ENCODE measurements at regions not wholly inside any gene's neighbourhood (a gene's known extent, or its start where the extent isn't known, plus 50 kb on each side); places are given as distances from the start of the nearest gene placed in this dataset.

DNA sequence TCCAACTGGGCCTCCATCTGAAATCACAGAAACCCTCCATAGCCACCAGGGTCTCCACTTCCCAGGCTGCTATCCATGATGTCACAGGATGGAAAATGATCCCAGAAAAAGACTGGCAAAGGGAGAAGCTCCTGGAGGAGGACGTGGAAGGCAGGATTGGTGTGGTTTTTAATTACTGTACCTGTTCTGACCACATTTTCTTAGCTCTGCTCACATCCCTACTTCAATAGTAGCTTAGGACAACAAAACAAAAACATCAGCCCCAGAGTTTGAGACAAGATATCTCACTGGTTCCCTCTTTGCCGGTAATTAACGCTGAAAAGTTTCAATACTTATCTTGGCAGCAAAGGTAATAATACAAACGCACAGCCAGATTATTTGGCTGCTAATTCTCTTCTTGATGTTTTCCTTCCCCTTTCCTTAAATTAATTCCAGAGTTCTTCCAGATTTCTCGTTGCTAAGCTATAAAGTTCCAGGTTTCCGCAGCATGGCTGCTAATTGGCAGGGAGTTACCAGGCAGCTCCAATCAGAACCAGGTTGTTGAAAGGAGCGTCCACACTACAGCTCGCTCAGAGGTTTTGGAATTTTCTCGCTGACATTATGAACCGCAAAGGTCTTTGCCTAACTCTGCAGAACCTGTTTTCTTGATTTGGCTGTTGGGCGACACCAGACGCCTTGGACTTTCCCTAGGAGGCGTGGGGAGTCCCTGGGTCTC is 263.4 kb downstream of the MRTFB start:
- DNase-seq = no peak

DNA sequence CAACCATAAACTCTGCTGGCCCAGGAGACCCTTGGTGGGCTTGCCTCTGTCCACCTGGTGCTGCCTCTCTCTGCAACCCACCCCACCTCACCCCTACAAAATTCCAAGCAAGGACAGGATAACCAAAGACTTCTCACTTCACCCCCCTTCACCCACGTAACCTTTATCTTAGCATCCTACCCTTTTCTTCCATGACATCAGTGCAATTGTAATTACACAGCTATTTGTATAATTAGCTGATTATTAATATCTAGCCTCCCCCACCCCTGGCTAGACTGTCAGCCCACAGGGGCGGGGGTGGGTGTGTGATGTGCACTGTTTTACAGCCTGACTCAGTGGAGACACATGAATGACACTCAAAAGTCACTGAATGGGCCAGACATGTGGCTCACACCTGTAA is 262.2 kb downstream of the MRTFB start:
- DNase-seq = no peak

DNA sequence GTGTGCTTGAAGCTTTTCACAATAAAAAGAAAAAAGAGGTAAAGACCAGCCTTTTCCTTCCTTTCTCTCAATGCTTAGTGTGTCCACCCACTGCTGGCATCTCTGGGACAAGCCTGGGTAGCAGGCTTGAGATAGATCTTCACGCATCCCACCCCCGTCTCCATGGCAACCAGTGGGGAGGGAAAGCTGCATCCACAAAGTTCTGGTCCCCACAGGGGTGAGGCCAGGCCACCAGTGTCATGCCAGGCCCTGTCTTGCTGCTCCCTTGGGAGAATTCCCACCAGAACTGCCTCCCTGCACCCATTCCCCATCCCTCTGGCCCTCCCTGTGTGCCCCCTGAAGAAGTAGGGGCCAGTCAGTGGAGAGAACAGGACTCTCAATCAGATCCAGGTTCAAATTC is 259.9 kb downstream of the MRTFB start:
- no peak for DNase-seq

DNA sequence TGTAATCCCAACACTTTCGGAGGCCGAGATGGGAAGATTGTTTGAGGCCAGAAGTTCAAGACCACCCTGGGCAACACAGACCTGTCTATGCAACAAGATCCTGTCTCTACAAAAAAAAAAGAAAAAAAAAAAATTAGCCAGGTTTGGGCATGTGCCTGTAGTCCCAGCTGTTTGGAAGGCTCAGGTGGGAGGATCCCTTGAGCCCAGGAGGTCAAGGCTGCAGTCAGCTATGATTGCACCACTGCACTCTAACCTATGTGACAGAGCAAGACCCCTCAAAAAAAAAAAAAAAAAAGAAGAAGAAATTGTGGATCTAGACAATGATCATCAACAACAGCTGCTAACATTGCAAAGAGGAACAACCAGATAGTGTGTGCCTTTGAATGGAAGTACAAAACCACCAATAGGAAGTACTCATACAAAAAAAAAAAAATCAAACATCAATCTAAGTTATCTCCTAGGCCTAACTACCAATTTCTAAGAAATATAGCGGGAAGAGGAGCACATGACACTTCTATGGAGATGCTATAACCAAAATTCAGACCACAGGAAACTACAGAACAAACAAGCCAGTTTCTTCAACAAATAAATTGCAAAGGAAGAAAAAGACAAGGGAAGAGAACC is 258.7 kb downstream of the MRTFB start:
- peak; percentile 69 for DNase-seq

DNA sequence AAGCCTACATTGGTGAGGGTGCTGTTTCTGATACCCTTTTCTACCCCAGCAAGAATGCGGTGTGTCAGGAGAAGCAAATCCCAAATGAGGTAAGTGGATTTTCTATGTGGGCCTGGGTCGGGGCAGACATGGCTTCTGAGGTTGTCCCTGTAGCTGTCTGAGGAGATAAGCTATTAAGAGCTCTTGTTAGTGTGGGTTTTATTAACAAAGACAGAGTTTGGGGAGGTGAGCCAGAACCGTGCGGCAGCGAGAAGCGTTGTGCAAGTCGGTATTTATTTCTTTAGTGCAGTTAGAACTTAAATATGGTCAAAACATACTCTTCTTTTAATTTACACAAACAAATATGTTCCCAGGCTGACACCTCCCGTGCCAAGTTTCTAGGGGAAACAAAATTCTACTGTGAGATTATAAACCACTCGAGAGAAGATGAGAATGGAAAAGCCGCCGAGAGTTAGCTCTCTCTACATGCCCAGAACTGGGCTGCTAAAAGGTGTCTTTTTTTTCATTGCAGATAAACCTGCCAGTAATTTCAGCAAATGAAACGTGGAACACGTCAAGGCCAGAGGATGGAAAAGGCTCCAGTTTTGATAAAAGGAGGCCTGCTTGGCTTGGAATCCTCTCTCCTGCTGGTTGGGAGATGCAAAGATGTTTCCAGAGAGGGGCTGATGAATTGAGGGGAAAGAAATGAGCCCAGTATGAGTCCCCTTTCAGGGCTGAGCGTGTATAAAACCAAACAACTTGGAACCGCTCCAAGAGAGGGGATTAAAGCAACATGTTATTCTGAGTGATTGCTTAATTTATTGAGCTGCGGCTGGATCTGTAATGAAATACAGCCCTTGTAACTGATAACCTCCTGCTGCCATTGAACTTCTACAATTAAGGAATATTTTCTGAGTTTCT is 254.6 kb downstream of the MRTFB start:
- DNase-seq = no peak

DNA sequence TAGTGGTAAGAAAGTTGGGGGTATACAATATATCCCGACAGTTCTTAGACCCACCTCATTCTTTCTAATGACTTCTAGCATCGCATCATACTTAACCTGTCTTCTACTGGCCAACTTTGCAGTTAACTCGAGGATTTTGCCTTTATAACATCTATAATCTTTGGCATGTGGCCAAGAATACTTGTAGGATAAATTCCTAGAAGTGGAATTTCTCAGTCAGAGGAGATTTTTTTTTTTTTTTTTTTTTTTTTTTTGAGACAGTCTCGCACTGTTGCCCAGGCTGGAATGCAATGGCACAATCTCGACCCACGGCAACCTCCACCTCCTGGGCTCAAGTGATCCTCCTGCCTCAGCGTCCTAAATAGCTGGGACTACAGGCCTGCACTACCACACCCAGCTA is 253.5 kb downstream of the MRTFB start:
- no peak for DNase-seq

DNA sequence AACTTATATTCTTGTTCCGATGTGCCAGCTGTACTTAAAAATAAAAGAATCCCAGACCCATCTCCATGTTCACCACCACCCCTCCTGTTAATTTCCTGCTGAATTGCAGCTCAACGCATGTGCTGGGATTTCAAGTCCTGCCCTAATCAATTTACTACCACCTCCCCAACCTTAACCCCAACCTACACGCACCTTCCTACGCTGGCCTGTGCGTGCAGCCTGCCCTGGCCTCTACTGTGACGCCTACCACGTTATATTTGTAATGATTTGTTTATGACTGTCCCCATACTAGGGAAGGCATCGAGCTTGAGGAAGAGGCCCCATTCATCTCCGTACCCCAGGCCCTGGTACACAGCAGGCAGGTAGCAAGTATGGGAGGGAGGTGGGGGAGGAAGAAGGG is 251.1 kb downstream of the MRTFB start:
- no peak for DNase-seq

DNA sequence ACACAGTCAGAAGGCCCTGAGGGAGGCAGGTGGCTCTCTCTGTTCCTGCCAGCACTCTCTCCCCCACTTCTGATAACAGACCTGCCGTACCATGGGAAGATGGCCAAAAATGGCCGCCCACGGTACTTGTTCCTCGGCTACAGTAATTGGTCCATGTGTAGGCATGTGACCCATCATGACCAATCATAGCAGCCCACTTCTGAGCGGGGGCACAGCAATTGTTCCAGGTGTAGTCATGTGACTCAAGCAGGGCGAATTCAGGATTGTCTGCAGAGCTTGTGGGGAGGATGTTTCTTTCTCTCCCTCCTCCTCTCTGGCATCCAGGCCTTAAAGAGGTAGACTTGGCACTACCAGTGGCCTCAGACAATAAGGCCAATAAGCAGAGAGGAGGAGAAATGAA is 250.4 kb downstream of the MRTFB start:
- DNase-seq = no peak

DNA sequence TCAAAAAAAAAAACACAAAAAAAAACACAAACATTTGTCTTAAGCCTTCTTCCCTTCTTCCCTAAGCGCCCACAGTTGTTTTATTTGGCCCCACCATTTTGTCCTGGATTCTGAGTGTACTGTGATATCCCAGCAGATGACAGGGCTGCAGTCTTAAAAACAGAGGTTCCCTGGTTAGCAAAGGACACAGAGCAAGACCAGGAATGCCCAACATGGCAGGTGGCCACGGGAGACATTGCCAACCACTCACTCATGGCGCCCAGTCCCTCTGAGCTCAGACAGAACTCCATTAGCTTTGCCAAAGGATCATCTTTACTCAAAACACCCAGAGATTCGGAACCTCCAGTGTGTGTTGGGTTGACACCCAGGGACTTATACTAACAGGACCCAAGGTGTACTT is 249.3 kb downstream of the MRTFB start:
- DNase-seq = no peak
